HG02678 (cell line): ENCODE measurements at regions not wholly inside any gene's neighbourhood (a gene's known extent, or its start where the extent isn't known, plus 50 kb on each side); places are given as distances from the start of the nearest gene placed in this dataset.
A peak's percentile ranks its signal among the peaks of the same experiment; 100 is the strongest.

Experiments used
- ATAC-seq: cut with Tn5 transposase; IDR thresholded peaks from one replicate; pipeline ENCODE4 v1.9.1; 2021; ENCODE audit warnings: mild to moderate bottlenecking, moderate library complexity; ENCODE audit not compliant: unreplicated experiment

DNA sequence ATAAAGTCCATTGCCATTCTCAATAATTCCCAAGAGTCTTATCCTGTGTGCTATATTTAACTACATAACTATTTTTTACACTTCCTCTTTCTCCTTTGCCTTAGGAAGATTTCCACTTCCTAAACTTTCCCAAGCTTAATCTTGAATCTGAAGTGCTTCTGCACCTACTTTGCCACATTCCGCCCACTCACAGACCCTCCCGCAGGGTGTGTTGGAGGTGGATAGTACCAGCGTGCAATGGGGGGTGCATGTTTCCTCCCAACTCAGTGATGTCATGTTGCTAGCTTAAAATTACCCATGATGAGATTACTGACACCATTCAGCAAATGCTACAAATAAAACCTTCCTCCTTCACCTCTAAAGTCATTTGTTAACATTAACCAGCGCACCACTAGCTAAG lies 460.2 kb downstream of the NR2F1-AS1 start:
- no peak for ATAC-seq

DNA sequence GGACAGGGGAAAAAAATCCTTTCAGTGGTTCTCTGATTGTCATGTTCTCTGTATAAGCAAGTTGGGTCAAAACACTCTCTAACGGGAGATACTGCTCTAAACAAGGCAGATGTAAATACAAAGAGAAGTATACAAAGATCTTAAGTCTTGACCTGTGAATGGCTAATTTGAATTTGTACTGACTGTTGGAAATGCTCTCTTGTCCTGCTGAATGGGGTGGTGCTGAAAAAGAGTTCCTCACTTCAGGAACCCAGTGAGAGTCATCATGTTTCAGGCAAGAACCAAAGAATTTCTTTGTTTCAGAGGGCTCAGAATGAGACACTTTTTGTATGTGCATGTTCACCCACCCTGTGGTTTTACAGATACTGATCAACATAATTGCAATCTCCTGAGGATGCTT lies 461.0 kb downstream of the NR2F1-AS1 start:
- no peak for ATAC-seq

DNA sequence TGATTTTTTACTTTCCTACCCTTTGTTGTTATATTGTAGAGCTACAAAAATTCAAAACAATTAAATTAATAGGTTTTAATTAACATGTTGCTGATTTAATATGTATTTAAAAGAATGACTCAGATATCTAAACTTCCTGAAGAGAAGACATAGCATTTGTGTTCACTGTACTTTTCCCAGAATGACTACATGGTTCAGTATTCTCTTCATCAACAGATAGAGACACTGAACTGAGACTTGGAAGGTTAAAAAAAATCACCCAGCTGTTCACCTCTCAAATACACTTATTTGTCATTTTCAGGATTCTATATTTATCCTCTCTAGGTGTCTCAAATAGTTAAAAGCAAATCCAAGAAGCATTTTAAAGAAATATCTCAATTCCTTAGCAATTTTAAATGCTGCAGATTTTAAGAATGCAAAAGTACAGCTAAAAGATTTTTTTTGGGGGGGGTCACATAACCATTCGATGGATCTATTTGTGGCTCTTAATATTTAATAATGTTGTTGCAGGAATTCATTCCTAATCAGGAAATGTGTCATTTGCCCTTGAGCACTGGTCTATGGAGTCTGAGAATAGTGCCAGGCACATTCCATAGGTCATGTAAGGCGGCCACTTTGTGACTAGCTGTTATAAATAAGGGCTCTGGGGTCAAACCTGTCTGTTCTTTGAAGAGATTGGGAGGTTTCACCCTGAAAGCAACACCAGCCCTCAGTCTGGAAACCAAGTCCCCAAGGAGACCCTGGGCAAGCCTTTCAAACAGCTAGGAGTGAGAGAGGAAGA lies 463.1 kb downstream of the NR2F1-AS1 start:
- ATAC-seq: no peak

DNA sequence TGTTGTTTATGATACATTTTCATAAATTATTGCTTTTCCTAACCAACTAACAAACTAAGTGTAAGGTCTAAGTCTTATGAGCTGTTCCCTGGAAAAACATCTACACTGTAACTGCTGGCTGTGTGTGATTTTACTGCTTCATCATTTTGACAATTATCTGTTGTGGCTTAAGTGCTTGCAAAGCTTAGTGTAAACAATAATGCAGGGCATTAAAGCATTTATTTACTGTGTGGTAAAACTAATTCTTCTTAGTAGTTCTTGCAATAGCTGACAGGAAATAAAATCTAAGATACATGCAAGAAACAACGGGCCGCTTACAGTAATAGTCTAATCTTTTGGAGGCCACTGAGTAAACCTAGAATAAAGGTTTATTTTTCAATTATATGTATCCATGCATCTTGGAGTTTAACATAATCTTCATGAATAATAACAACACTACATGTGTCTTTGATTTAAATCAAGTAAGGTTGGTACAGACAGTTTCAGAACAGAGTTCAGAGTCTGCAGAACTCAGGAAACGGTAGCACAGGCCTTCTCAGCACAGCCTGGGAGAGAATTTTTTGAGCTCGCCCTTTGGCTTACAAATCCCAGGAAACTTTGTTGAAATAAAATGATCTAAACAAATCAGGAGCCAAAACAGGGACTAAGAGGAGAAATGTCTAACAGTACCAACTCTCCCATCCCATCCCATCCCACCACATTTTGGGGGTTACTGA lies 473.1 kb downstream of the NR2F1-AS1 start:
- no peak for ATAC-seq

DNA sequence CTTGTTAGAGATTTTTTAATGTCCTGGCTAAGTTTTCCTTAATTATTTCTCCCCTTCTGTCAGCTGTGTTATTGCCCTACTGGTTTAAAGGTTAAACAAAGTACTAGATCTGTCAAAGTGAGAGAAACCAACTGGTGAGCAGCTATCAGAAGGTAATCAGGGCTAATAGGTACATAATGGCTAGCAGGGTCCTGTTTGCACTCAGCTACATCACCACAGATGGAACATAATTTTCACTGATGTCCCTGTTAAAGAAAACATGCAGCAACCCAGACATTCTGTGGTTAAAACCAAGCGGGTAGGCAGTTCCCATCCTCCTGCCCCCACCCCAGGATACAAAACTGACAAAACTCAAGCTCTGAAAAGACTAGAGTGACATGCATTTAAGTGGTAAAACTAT lies 473.9 kb downstream of the NR2F1-AS1 start:
- no peak for ATAC-seq

DNA sequence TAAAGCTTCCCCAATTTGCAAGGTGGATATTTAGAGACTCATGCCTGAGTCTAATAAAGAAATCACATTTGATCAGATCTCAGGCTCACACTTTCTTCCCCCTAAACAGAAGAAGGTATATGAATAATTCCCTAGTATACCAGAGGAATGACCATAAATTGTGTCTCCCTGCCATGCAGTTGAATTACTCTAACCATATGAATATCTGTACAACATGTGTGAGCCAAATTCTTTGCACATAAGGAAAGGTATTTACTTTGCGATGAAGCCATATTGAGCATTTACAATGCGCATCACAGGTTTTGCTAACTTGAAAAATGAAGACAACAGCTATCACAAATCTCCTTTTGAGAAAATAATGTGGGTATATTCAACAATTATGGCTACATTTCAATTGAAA lies 479.4 kb downstream of the NR2F1-AS1 start:
- no peak for ATAC-seq

DNA sequence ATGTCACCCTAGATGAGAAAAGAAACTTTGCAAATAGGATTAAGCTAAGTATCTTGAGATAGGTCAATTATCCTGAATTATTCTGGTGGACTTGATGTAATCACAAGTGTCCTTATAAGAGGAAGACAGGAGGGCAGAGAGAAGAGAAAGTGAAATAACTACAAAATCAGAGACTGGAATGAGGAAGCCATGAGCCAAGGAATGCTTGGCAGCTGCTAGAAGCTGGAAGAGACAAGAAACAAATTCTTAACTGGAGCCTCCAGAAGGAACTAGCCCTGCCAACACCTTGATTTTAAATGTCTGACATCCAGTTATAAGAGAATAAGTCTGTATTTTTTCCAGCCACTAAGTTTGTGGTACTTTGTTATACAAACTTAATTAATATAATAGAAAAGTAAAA lies 480.0 kb downstream of the NR2F1-AS1 start:
- no peak for ATAC-seq

DNA sequence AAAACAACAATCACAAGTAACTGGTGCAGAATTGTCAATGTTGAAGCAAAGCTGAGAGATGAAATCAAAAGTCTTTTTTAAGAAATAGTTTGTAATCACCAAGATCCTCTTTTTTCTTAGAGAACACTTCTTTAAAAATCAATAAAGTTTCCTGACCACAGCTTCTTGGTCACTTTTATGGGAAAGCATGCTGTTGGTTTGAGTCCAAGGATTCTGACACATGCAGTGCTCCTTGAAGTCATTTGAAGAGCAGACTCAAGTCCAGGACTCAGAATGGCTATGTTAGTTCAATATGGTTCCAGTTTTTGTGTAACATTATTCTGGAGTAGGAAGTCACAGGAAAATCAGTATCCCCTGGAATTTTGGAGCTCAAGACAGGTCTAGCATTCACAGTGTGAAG lies 480.6 kb downstream of the NR2F1-AS1 start:
- no peak for ATAC-seq

DNA sequence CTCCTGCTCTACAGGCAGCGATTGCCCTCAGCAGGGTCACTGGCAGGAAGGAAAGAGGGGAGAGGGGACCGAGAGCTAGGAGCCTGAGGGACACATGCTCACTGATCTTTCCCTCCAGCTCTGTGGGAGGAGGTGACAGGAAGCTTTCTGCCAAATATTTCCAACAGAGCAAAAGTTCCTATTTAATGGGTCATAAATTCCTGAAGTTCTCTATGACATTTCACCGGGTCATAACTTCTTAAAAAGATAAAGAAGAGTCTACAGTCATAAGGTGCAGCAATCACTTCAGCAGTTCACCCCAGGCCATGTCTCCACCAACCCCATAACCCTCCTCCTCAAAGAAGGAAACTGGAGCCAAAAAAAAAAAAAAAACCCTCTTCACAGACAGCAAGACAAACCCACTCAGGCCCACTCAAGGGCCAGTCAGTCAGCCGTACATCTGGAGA lies 481.1 kb downstream of the NR2F1-AS1 start:
- ATAC-seq: no peak

DNA sequence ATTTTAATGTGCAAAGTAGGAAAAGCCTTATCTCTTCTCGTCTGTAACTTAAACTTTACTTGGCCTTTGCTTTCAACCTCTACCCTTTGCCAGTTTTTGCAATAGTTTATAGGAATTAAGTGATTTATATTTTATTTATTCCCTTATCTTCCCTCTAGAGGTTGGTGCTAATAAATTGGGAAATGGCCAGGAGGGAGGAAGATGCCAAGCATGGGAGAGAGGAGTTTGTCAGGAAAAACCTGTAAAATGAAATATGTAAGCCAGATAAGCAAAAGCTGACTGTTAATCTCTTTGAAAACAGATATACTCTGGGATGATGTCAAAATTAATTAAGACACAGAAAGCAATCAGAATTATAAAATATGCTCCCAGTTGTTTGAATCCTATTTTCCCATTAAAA lies 484.5 kb downstream of the NR2F1-AS1 start:
- ATAC-seq: no peak

DNA sequence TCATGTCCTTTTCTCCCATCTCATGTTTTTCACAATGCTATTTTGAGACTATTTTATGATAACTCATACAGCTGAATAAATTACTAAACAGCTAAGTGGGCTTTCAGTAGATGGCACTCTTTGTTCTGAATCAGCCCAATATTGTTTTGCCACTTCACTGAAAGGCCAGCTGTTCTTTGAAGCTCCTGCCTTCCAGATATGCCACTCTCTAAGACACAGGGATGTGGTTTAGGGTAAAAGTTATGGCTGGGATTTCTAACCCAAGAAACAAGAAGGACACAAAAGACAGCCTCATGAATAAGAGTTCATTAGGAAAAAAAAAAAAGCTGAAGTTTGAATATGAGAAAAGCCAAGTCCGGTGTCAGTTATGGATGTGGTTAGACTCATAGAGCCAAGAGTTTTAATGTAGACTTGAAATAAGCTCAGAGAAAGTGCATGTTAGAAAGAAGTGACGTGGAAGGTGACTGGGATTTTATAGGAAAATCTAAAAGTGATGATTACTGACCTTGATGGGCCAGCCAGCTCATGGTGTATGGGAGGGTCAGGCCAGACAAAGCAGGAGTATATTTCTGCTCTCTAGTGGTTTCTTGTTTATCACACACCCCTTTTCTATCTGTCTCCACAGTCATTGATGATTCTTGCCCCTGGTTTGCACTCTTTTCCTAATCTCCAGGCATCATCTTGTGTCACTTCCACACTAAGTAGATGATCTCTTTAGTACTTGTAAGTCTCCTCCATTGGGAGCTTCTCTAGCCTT lies 488.5 kb downstream of the NR2F1-AS1 start:
- ATAC-seq: no peak

DNA sequence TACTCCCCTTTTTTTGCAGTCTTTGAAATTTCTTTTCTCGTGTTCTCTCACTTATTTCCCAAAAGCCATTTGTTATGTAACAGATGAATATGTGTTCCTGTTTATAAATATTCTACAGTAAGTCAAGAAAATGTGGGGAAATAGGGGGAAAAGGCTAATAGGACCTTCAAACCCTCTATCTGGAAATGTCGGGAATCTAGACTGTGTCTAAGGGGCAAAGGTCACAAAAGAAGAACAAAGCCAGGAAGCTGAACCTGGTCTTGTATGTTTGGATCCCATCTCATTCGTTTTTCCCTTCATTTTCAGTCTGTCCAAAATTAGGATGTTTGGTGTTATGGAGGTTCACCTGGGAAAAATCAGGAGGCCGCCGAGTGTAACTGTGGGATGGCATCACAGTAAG lies 490.3 kb downstream of the NR2F1-AS1 start:
- ATAC-seq: no peak

DNA sequence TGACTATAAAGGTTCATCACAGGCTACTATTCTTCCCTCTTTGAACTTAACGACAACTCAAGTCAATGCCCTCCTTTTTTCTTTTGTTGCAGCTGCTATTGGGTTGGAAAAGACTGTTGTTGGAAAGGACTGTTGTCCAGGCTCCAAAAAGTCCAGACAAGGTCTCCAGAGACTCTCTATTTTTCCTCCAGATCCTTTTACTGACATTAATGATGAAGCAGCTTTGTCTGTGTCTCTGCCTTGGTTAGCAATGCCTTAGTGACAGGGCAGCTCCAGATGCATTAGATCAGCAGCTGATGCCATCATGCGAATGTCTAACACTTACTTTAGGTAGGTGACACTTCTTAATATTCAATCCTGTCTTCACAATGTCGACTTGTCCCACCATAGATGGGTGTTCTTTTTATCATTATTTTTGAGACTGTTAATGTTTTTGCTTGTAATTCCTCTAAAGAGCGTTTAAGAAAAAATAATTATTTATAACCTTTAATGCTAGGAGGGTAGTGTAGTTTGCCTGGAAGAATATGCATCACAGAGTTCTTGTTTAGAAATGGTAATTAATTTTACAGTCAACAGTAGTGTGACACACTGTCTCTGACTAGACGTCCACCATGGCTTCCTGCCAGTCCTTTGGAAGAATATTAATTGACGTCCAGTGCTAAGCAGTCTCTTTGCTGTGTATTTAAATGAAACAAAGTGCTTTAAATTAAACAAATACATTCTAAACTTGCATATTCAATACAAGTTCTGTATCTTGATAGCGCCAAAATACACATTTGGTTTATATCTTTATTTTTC lies 492.2 kb downstream of the NR2F1-AS1 start:
- no peak for ATAC-seq

DNA sequence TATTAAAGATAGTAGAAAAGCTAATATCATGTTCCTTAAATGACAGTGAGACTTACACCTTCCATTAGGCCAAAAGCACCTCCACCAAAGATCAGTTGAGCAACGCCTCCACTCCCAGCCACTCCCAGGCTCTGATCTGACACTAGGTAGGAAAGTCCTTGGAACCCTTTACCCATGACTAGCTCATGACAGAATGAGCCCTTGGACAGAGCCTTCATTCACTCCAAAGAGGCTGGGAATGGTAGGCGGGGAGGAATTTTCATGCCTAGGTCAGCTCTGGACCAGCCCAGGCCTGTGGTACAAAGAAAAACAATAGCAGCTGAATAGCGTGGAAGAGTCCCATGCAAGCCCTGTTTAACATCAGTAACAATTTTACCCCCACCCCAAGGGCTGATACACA lies 493.7 kb downstream of the NR2F1-AS1 start:
- ATAC-seq: no peak

DNA sequence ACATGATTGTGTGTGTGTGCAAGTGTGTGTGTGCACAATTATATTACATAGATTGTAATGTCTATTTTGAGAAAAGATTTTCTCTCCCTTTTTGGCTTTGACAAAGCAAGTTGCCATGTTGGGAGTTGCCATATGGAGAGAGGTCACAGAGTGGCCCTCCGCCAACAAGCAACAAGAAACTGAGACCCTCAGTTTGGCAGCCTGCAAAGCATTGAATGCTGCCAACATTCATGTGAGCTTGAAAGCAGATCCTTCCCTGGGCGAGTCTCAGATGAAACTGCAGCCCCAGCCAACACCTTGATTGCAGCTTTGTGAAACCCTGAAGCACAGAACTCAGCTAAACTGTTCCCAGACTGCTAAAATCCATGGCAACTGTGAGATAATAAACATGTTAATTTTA lies 498.0 kb downstream of the NR2F1-AS1 start:
- no peak for ATAC-seq

DNA sequence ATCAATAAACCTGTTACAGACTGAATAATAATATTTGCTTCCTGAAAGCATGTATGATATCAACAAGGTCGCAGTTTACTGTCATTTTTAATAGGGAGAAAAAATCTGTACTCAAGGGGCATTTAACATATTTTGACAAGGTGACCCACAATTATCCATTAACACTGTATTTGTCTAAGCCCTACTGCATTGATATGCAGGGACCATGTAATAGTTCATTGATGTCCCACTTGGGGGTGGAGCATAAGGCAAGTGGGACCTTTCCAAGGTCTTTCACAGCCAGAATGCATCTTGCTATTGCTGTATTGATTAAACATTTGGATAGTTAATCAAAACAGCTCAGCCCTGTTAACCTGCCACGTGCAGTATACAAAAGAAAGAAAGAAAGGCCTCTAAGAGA lies 502.0 kb downstream of the NR2F1-AS1 start:
- ATAC-seq: no peak

DNA sequence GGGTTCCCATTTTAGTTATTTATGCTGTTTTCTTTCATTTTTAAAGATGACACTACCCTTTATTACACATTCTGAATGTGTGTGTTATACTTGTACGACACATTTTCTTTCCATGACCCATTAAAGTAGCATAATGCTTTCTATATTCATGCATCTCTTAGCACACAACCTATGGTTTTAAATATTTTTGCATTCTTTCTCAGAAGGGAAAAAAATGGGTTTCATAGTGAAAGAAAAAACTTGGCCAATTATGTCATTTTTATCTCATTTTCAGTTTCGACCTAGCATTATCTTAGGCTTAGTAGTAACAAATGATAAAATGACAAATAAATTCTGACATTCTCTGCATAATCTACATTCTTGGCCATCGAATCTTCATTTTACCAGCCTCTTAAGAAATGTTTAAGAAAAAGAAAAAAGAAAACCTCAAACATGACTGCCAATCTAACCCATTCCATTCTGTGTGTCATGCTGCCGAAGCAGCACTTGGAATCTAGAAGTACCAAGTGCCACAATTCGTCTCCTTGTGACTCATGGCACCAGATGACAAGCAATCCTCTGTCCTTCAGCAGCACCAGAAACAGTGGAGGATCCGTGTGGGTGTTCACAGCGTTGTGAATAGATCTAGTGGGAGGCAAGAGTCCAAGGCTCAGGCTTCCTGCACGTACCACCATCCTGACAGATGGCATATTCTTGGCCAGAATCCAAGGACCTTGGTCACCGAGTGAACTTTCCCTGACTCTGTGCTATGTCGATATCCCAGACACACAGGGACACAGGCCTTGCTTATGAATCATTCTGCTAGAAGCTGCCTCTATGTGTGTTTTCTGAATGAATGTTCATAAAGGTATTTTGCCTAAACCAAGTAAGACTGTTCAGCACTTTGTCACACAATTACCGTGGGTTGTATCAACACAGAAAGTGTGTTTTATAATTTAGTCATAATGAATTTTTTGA lies 502.7 kb downstream of the NR2F1-AS1 start:
- peak; percentile 67 for ATAC-seq

DNA sequence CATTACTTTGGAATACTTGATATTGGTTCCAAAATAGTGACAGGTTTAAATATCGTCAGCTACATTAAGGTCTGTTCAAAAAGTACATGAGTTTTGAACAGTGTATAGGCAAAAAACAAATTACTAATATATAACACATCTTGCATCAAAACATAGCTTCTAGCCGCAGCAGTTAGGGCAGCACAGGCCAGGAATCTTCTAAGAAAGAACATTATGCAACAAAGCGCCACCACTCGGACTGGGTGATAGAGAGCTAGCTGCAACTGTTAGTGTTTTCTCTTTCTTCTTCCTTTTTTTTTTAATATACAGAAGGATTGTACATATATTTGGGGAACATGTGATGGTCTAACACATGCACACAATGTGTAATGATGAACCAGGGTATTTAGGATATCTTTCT lies 504.5 kb downstream of the NR2F1-AS1 start:
- no peak for ATAC-seq

DNA sequence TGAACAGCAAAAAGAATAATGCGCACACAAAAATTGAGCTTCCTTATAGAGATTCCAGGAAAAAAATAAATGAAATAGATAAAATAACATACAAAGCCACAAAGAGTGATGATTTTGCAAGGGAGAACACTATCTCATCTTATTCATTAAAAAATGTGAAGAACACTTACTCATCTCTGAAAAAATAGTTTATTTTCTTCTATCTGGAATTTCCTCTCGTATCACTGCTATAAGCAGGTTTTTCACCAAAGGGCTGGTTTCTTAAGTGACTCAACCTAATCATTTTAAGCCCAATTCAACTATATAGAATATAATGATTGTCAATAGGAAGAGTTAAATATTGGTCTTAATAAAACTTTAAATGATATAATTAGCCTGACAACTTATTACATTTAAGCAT lies 504.9 kb downstream of the NR2F1-AS1 start:
- no peak for ATAC-seq

DNA sequence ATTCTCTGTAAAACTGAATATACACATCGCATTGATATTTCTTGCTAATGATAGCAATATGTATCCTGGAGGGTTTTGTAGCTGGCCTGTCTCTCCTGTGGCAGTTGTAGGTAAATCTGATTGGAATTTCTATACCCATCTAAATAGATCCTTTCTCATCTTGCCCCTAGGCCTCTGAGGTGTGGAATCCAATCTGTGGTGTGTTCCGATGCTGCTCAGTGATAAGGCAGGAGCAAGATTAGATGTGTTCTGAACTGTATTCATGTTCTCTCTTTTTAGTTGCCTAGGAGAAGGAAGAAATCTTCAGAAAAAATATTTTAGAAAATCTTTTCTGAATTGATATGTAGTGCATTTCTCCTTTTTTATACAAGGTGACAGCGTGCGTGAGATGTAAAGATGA lies 507.5 kb downstream of the NR2F1-AS1 start:
- no peak for ATAC-seq
